GM12878 (cell line): ENCODE measurements at regions not wholly inside any gene's neighbourhood (a gene's known extent, or its start where the extent isn't known, plus 50 kb on each side); places are given as distances from the start of the nearest gene placed in this dataset.

Experiments used
- HSF1 ChIP-seq: fragments of 150-350 bp; IDR thresholded peaks from 2 replicates; pipeline ENCODE4 v1.6.1; 2014; ENCODE audit warnings: mild to moderate bottlenecking, low read depth, low read length
- LARP7 ChIP-seq: fragments of 450-650 bp; IDR thresholded peaks from 2 replicates; pipeline ENCODE4 v1.6.1; 2017; ENCODE audit warnings: mild to moderate bottlenecking
- MAX ChIP-seq: IDR thresholded peaks from 2 replicates; pipeline ENCODE4 v1.6.1; 2012; ENCODE audit warnings: low read depth, low read length, improper control_type of control experiment
- NR2C1 ChIP-seq: fragments of 450-650 bp; IDR thresholded peaks from 2 replicates; pipeline ENCODE4 v1.6.1; 2017; ENCODE audit warnings: antibody characterized with exemption, mild to moderate bottlenecking, moderate library complexity
- POLR2AphosphoS5 ChIP-seq: IDR thresholded peaks from 2 replicates; pipeline ENCODE4 v1.6.1; 2011; ENCODE audit warnings: mild to moderate bottlenecking, low read length, inconsistent platforms
- POU2F2 ChIP-seq: IDR thresholded peaks from 3 replicates; pipeline ENCODE4 v1.6.1; 2011; ENCODE audit warnings: low read depth, mild to moderate bottlenecking, low read length, borderline replicate concordance
- RBBP5 ChIP-seq: fragments of 200-600 bp; sonication (generic); conservative IDR thresholded peaks from 2 replicates; pipeline ENCODE4 v1.6.1; 2016
- SIN3A ChIP-seq: IDR thresholded peaks from 2 replicates; pipeline ENCODE4 v1.6.1; 2012; ENCODE audit warnings: low read depth, low read length, improper control_type of control experiment
- ZBTB11 ChIP-seq: fragments of 450-650 bp; formaldehyde crosslinking; IDR thresholded peaks from 2 replicates; pipeline ENCODE4 v1.5.0; 2022; ENCODE audit warnings: mild to moderate bottlenecking, missing genetic modification characterization
- ZNF384 ChIP-seq: IDR thresholded peaks from 2 replicates; pipeline ENCODE4 v1.6.1; 2012; ENCODE audit warnings: low read depth, mild to moderate bottlenecking, low read length, improper control_type of control experiment, borderline replicate concordance

- no peak for TF ChIP-seq HSF1
- TF ChIP-seq ZBTB11 = no peak
- no peak for TF ChIP-seq POLR2AphosphoS5
- TF ChIP-seq ZNF384 = no peak
- TF ChIP-seq NR2C1 = no peak
- no peak for TF ChIP-seq LARP7
- no peak for TF ChIP-seq MAX
- no peak for TF ChIP-seq SIN3A
- no peak for TF ChIP-seq POU2F2
- no peak for TF ChIP-seq RBBP5
Observed at GRCh38 chr5:2196416-2196815, 313.7 kb upstream of the IRX4 start (continued).
